Suprapubic skin (tissue), 4 donors: ENCODE measurements at regions not wholly inside any gene's neighbourhood (a gene's known extent, or its start where the extent isn't known, plus 50 kb on each side); places are given as distances from the start of the nearest gene placed in this dataset.
"Not testable (repeated sequence)": the region's sequence is repeated elsewhere in the genome, so short reads cannot be mapped to it uniquely, and the experiment has no call there.

Experiments
- DNase-seq, 2 donors: peaks; one replicate each; pipeline ENCODE4 v3.0.0-alpha.2; 2019; ENCODE audit warnings: low spot score in 2 of 2
- H3K27ac ChIP-seq: fragments of 200-600 bp; sonication (generic); one replicate; pipeline ENCODE4 v1.5.1; 2019
- H3K27me3 ChIP-seq: fragments of 200-600 bp; sonication (generic); one replicate; pipeline ENCODE4 v1.5.1; 2019
- H3K36me3 ChIP-seq: fragments of 200-600 bp; sonication (generic); one replicate; pipeline ENCODE4 v1.5.1; 2019
- H3K4me1 ChIP-seq: fragments of 200-600 bp; sonication (generic); one replicate; pipeline ENCODE4 v1.5.1; 2019
- H3K4me3 ChIP-seq: fragments of 200-600 bp; sonication (generic); one replicate; pipeline ENCODE4 v1.5.1; 2019; ENCODE audit warnings: mild to moderate bottlenecking
- H3K9me3 ChIP-seq: fragments of 200-600 bp; sonication (generic); one replicate; pipeline ENCODE4 v1.5.1; 2019
- EP300 ChIP-seq: sonication (generic); formaldehyde crosslinking; IDR thresholded peaks from one replicate; pipeline ENCODE4 v1.6.1; 2017; ENCODE audit warnings: antibody characterized with exemption
- POLR2A ChIP-seq, 2 donors: fragments of 450-650 bp; IDR thresholded peaks; one replicate each; pipeline ENCODE4 v1.6.1; 2017; ENCODE audit warnings: antibody characterized with exemption in 2 of 2, mild to moderate bottlenecking in 2 of 2, moderate library complexity in 2 of 2
- POLR2AphosphoS5 ChIP-seq, 3 donors: sonication (generic); formaldehyde crosslinking; IDR thresholded peaks; one replicate each; pipeline ENCODE4 v1.6.1; 2017; ENCODE audit warnings: antibody characterized with exemption in 3 of 3
- WGBS: methylation state at CpG from one replicate; pipeline ENCODE4 v1.1.5; 2018; 5-methylcytosine and 5-hydroxymethylcytosine counted together
- TF ChIP-seq, protein P1 (sequence below), 2 donors: fragments of 200-600 bp in 1 of 2; fragments of 450-650 bp in 1 of 2; sonication (generic) in 1 of 2; IDR thresholded peaks; one replicate each; pipeline ENCODE4 v1.5.1; 2016 to 2019; ENCODE audit warnings: antibody characterized with exemption in 2 of 2, mild to moderate bottlenecking in 1 of 2, moderate library complexity in 1 of 2

- H3K36me3 ChIP-seq, result no peaks in the 10 kb centered on the region
- no peak for DNase-seq
- H3K4me1 ChIP-seq, result no peaks in the 10 kb centered on the region
- H3K27ac ChIP-seq, result no peak overlapping the region
- 95% methylated on average over 6 of the region's 6 CpGs for WGBS
- no peak for TF ChIP-seq POLR2AphosphoS5 (IDR thresholded peaks at IDR 0.05)
- no peak for TF ChIP-seq EP300
- TF ChIP-seq, protein P1, sequence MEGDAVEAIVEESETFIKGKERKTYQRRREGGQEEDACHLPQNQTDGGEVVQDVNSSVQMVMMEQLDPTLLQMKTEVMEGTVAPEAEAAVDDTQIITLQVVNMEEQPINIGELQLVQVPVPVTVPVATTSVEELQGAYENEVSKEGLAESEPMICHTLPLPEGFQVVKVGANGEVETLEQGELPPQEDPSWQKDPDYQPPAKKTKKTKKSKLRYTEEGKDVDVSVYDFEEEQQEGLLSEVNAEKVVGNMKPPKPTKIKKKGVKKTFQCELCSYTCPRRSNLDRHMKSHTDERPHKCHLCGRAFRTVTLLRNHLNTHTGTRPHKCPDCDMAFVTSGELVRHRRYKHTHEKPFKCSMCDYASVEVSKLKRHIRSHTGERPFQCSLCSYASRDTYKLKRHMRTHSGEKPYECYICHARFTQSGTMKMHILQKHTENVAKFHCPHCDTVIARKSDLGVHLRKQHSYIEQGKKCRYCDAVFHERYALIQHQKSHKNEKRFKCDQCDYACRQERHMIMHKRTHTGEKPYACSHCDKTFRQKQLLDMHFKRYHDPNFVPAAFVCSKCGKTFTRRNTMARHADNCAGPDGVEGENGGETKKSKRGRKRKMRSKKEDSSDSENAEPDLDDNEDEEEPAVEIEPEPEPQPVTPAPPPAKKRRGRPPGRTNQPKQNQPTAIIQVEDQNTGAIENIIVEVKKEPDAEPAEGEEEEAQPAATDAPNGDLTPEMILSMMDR (IDR thresholded peaks at IDR 0.05), result no peak
- no peak for TF ChIP-seq POLR2A (IDR thresholded peaks at IDR 0.05)
- no peaks in the 10 kb centered on the region for H3K27me3 ChIP-seq
- no peaks in the 10 kb centered on the region for H3K9me3 ChIP-seq
- H3K4me3 ChIP-seq, result no peak overlapping the region
Observed at GRCh38 chr12:42030588-42030987, 114.1 kb downstream of the GXYLT1 start.

GRCh38 chr12:42027546-42027945 is 117.1 kb downstream of the GXYLT1 start:
- TF ChIP-seq, protein P1 (IDR thresholded peaks at IDR 0.05), result no peak
- TF ChIP-seq POLR2A (IDR thresholded peaks at IDR 0.05) (no peak), EP300 (no peak), POLR2AphosphoS5 (IDR thresholded peaks at IDR 0.05) (no peak)
- Histone ChIP-seq H3K4me1 (no peaks in the 10 kb centered on the region), H3K27me3 (no peaks in the 10 kb centered on the region), H3K9me3 (no peaks in the 10 kb centered on the region), H3K36me3 (no peaks in the 10 kb centered on the region), H3K4me3 (no peak overlapping the region), H3K27ac (no peak overlapping the region)
- no peak for DNase-seq
- 83% methylated on average over 5 of the region's 5 CpGs for WGBS

DNA sequence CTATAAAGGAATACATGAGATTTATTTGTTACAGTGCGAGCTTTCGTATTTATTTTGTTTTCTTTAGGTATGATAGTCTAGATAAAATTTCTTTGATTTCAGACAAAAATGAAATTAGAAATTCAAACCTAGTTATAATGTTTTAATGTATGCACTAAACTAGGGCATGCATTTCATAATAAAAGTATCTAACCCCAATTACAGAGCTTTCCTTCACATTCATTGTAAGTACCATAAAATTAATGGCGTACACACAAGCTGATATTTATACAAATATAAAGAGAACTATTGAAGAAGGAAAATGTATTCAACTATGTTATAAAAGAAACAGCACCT is 120.2 kb downstream of the GXYLT1 start:
- H3K4me3 ChIP-seq, result peak overlapping the region; percentile 39

GRCh38 chr12:42023733-42024494 is 120.8 kb downstream of the GXYLT1 start:
- DNase-seq, result peak; percentile 70 to 84
- H3K36me3 ChIP-seq, result no peaks in the 10 kb centered on the region
- peak overlapping the region; percentile 39 for H3K4me3 ChIP-seq
- no peaks in the 10 kb centered on the region for H3K4me1 ChIP-seq
- H3K27me3 ChIP-seq, result no peaks in the 10 kb centered on the region
- no peaks in the 10 kb centered on the region for H3K9me3 ChIP-seq
- 14% methylated on average over 24 of the region's 25 CpGs for WGBS
- H3K27ac ChIP-seq, result no peak overlapping the region
- TF ChIP-seq POLR2AphosphoS5 (IDR thresholded peaks at IDR 0.05) (no peak), POLR2A (IDR thresholded peaks at IDR 0.05) (no peak), EP300 (no peak)
- TF ChIP-seq, protein P1 (IDR thresholded peaks at IDR 0.05), result peak; percentile 66 to 83

More for the DNA sequence above, 120.2 kb downstream of the GXYLT1 start:
- Histone ChIP-seq H3K27me3 (no peaks in the 10 kb centered on the region), H3K9me3 (no peaks in the 10 kb centered on the region), H3K4me1 (no peaks in the 10 kb centered on the region), H3K36me3 (no peaks in the 10 kb centered on the region), H3K27ac (no peak overlapping the region)
- TF ChIP-seq POLR2A (IDR thresholded peaks at IDR 0.05) (no peak), EP300 (no peak)
- 20% methylated on average over 3 of the region's 3 CpGs for WGBS
- DNase-seq, result no peak

- H3K27ac ChIP-seq, DNase-seq, H3K36me3 ChIP-seq, H3K9me3 ChIP-seq, H3K27me3 ChIP-seq, H3K4me1 ChIP-seq, H3K4me3 ChIP-seq: not testable (repeated sequence)
- 93% methylated on average over 9 of the region's 9 CpGs for WGBS
Observed at GRCh38 chr12:42021937-42022336, 122.7 kb downstream of the GXYLT1 start.

DNA sequence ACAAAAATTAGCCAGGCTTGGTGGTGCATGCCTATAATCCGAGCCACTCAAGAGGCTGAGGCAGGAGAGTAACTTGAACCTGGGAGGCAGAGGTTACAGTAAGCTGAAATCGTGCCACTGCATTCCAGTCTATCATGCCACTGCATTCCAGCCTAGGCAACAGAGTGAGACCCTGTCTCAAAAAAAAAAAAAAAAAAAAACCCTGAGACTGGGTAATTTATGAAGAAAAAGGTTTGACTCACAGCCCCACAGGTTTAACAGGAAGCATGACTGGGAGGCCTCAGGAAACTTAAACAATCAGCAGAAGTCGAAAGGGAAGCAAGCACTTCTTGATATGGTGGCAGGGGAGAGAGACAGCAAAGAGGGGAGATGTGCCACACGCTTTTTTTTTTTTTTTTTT is 123.2 kb downstream of the GXYLT1 start:
- H3K4me1 ChIP-seq, result no peaks in the 10 kb centered on the region
- no peaks in the 10 kb centered on the region for H3K27me3 ChIP-seq
- H3K9me3 ChIP-seq, result no peaks in the 10 kb centered on the region
- no peak overlapping the region for H3K4me3 ChIP-seq
- no peak for DNase-seq
- no peaks in the 10 kb centered on the region for H3K36me3 ChIP-seq
- no peak for TF ChIP-seq POLR2AphosphoS5 (IDR thresholded peaks at IDR 0.05)
- TF ChIP-seq, protein P1 (IDR thresholded peaks at IDR 0.05), result no peak
- TF ChIP-seq EP300, result no peak
- no peak for TF ChIP-seq POLR2A (IDR thresholded peaks at IDR 0.05)
- H3K27ac ChIP-seq, result no peak overlapping the region
- WGBS, result 68% methylated on average over 4 of the region's 4 CpGs
